Vagina (tissue), 2 donors: ENCODE measurements at regions not wholly inside any gene's neighbourhood (a gene's known extent, or its start where the extent isn't known, plus 50 kb on each side); places are given as distances from the start of the nearest gene placed in this dataset.

Source experiments
- CTCF ChIP-seq, 3 experiments: fragments of 450-650 bp in 2 of 3; fragments of 200-600 bp in 1 of 3; sonication (generic) in 1 of 3; IDR thresholded peaks; one replicate each; pipeline ENCODE4 v1.5.1; 2017 to 2019; ENCODE audit warnings: antibody characterized with exemption in 3 of 3, mild to moderate bottlenecking in 2 of 3, moderate library complexity in 2 of 3
- POLR2A ChIP-seq, 2 donors: fragments of 450-650 bp; IDR thresholded peaks; one replicate each; pipeline ENCODE4 v1.6.1; 2017; ENCODE audit warnings: antibody characterized with exemption in 2 of 2, mild to moderate bottlenecking in 2 of 2, moderate library complexity in 2 of 2
- POLR2AphosphoS5 ChIP-seq, 2 donors: sonication (generic); formaldehyde crosslinking; IDR thresholded peaks; one replicate each; pipeline ENCODE4 v1.9.0; 2017; ENCODE audit warnings: antibody characterized with exemption in 2 of 2, mild to moderate bottlenecking in 2 of 2, low read depth in 1 of 2; ENCODE audit not compliant: insufficient read depth in 1 of 2

GRCh38 chrX:38975368-38975942, 174.2 kb downstream of the MID1IP1 start:
- TF ChIP-seq CTCF (IDR thresholded peaks at IDR 0.05) (no peak), POLR2A (IDR thresholded peaks at IDR 0.05) (no peak), POLR2AphosphoS5 (IDR thresholded peaks at IDR 0.05; ENCODE audit: insufficient read depth in 1 of 2, low read depth in 1 of 2) (no peak)
